LNCaP clone FGC (cell line): ENCODE measurements at regions not wholly inside any gene's neighbourhood (a gene's known extent, or its start where the extent isn't known, plus 50 kb on each side); places are given as distances from the start of the nearest gene placed in this dataset.

ENCODE experiments used
- DNase-seq: peaks from one replicate; pipeline ENCODE4 v3.0.0-alpha.2; 2011; ENCODE audit warnings: low read depth
- H3K4me3 ChIP-seq: 2 replicates; pipeline ENCODE4 v1.5.1; 2011; ENCODE audit warnings: mild to moderate bottlenecking, low read depth, low read length, control low read depth
- TF ChIP-seq, protein P1 (sequence below): IDR thresholded peaks from 2 replicates; pipeline ENCODE4 v1.5.1; 2012; ENCODE audit warnings: mild to moderate bottlenecking; ENCODE audit not compliant: control insufficient read depth, insufficient read depth; ENCODE audit errors: extremely low read depth

DNA sequence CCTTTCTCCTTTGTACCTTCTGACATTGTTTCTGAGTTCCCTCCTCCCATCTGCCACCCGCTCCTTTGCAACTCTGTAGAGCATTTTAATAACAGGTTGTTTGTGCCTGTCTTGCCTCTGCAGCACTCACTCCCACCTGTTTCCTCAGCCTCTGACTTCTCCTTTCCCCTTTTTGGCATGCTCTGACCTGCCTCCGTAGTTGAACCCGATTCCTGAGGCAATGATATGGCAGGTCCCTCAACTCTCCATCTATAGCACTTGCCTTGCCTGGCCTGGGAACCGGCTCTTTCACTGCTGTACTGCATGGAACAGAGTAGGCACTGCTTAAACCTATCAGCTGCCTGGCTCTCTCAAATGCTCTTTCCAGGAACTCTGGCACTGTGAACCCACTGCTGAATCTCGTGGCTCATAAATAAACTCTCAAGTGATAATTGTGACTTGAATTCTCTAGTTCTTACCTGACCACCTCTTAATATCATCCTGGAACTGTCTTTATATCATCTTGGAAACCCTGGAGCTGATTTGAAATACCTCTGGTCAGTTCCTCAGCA is 50.3 kb downstream of the UTRN start:
- TF ChIP-seq, protein P1, sequence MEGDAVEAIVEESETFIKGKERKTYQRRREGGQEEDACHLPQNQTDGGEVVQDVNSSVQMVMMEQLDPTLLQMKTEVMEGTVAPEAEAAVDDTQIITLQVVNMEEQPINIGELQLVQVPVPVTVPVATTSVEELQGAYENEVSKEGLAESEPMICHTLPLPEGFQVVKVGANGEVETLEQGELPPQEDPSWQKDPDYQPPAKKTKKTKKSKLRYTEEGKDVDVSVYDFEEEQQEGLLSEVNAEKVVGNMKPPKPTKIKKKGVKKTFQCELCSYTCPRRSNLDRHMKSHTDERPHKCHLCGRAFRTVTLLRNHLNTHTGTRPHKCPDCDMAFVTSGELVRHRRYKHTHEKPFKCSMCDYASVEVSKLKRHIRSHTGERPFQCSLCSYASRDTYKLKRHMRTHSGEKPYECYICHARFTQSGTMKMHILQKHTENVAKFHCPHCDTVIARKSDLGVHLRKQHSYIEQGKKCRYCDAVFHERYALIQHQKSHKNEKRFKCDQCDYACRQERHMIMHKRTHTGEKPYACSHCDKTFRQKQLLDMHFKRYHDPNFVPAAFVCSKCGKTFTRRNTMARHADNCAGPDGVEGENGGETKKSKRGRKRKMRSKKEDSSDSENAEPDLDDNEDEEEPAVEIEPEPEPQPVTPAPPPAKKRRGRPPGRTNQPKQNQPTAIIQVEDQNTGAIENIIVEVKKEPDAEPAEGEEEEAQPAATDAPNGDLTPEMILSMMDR = no peak
- DNase-seq = no peak
- H3K4me3 ChIP-seq = no peak overlapping the region

DNA sequence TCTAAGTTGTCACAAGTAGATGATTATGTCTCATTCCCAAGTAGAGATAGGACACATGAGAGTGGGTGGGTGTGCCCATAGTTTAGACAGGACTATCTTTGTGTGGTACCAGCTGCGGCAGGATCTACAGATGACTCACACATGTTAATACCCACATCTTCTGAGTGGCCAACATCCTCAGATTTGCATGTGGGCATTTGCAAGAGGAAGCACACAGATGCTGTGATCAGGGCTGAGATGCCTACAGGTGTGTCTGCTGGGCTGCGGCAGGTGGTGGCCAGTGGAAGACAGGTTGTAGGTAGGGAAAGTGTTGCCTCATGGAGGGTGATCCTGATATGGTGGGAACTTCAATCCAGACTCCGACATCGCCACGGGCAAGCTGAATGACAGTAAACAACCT is 50.8 kb downstream of the UTRN start:
- TF ChIP-seq, protein P1 = no peak
- no peak overlapping the region for H3K4me3 ChIP-seq
- no peak for DNase-seq

DNA sequence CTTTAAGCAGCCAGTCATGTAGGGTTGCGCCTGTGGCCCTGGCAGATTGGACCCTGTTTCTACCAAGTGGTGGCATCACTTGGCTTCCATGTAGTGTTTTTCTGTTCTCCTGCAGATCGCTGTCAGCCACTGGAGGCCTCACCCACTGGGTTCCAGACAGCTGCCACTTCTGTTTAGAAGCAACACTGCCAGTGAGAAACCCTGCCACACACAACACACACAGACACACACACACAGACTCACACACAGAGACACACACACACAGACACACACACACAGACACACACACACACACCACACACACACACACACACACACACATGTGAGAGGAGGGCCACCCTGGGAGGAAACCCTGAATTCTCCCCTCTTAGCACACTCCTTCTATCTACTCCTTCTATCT is 51.8 kb downstream of the UTRN start:
- TF ChIP-seq, protein P1 = no peak
- H3K4me3 ChIP-seq = no peak overlapping the region

DNA sequence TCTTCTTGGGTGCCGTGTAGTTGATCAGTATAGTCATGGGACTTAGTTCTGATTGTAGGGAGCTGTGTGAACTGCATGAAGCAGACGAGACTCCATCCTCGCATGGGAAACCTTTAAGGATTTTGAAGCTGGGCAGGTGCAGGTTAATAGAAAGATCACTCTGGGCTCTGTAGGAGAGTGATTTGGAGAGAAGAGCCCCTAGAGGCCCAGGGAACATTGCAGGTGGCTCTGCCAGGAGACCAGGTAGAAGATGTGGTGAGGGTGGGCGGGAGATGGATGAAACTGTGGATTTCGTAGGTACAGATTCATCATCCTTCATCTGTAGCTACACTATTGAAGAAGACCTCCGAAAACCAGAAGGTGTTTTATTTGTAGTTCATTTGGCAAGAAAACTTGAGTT is 53.3 kb downstream of the UTRN start:
- no peak for DNase-seq
- H3K4me3 ChIP-seq = no peak overlapping the region
- TF ChIP-seq, protein P1 = no peak

More for the DNA sequence above, 51.8 kb downstream of the UTRN start:
- no peak for DNase-seq

DNA sequence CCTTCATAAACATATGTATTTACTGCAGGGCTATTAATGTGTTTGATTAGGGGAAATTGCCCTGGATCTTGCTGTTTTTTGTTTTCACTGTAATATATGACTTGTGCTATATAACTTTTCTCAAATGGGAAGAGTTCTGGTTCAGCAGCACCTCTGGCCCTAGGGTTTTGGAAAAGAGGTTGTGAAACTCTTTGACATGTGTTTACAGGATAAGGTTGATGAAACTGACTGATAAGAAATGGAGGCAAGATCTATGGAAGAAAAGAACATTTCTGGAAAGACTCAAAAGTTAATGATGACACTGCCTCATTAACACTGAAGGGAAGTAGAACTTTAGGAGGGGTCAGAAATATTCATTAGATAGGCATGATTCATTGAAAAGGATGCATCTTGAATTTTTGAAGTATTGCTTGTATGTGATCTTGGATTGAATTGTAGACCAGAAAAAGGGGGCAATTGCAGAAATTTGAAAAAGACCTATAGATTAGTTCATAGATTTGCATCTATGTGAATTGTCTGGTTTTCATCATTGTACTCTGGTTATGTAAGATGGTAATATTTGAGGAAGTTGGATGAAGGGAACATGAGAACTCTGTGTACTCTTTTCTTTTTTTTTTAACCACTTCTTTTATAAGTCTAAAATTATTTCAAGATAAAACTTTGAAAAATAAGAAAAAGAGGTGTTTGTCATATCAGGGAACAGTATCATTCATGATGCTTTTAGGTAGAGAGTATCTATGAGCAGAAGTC is 54.0 kb downstream of the UTRN start:
- TF ChIP-seq, protein P1 = no peak
- no peak overlapping the region for H3K4me3 ChIP-seq
- DNase-seq = no peak

DNA sequence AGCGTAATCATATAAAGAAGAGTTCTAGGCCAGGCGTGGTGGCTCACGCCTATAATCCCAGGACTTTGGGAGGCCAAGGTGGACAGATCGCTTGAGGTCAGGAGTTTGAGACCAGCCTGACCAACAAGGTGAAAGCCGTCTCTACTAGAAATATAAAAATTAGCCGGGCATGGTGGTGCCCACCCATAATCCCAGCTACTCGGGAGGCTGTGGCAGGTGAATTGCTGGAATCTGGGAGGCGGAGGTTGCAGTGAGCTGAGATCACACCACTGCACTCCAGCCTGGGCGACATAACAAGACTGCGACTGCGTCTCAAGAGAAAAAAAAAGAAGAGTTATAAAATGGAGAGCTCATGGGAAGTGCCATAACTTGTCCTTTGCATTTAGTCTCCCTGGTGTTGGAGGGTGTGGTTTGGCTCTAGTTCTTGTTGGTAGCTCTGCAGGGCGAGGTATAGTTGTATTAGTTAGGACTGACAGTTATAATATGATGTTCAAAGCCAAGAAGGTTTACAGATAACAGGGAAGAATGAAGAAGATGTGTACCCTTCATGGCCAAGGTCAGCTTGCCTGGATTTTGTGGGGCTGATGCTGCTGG is 54.8 kb downstream of the UTRN start:
- TF ChIP-seq, protein P1 = no peak
- DNase-seq = no peak
- H3K4me3 ChIP-seq = no peak overlapping the region
